ENCODE measurements at regions not wholly inside any gene's neighbourhood (a gene's known extent, or its start where the extent isn't known, plus 50 kb on each side); places are given as distances from the start of the nearest gene placed in this dataset.
A peak's percentile ranks its signal among the peaks of the same experiment; 100 is the strongest.
"Not testable (repeated sequence)": the region's sequence is repeated elsewhere in the genome, so short reads cannot be mapped to it uniquely, and the experiment has no call there.

GRCh38 chrX:114038358-114038757, 545.5 kb upstream of the HTR2C start:
- in situ Hi-C loops (cut with HindIII; ENCODE audit: low pct_unique_long_range_greater_than_20kb, low sequenced_read_pairs), result no loop called here
- no peak for TF ChIP-seq JUND (IDR thresholded peaks at IDR 0.05; ENCODE audit: low read depth)
- no peak for DNase-seq (ENCODE audit: low read depth in 1 of 2, low spot score in 1 of 2)

GRCh38 chrX:114037515-114037914, 546.4 kb upstream of the HTR2C start:
- no peak for TF ChIP-seq JUND (IDR thresholded peaks at IDR 0.05; ENCODE audit: low read depth)
- in situ Hi-C loops (cut with HindIII; ENCODE audit: low pct_unique_long_range_greater_than_20kb, low sequenced_read_pairs), result no loop called here
- DNase-seq (ENCODE audit: low read depth in 1 of 2, low spot score in 1 of 2), result no peak

GRCh38 chrX:114028907-114029662, 554.8 kb upstream of the HTR2C start:
- in situ Hi-C loops (cut with HindIII; ENCODE audit: low pct_unique_long_range_greater_than_20kb, low sequenced_read_pairs), result no loop called here
- TF ChIP-seq JUND (IDR thresholded peaks at IDR 0.05; ENCODE audit: low read depth), result no peak
- no peak for DNase-seq (ENCODE audit: low read depth in 1 of 2, low spot score in 1 of 2)

GRCh38 chrX:114017086-114017485, 566.8 kb upstream of the HTR2C start:
- in situ Hi-C loops (cut with HindIII; ENCODE audit: low pct_unique_long_range_greater_than_20kb, low sequenced_read_pairs), result no loop called here
- DNase-seq (ENCODE audit: low read depth in 1 of 2, low spot score in 1 of 2), result no peak
- TF ChIP-seq JUND (IDR thresholded peaks at IDR 0.05; ENCODE audit: low read depth), result no peak

- in situ Hi-C loops (cut with HindIII; ENCODE audit: low pct_unique_long_range_greater_than_20kb, low sequenced_read_pairs), result no loop called here
- DNase-seq (ENCODE audit: low read depth in 1 of 2, low spot score in 1 of 2), result no peak
- no peak for TF ChIP-seq JUND (IDR thresholded peaks at IDR 0.05; ENCODE audit: low read depth)
These were observed 567.9 kb upstream of the HTR2C start for GRCh38 chrX:114015966-114016365.

GRCh38 chrX:114006664-114007063, 577.2 kb upstream of the HTR2C start:
- no peak for DNase-seq (ENCODE audit: low read depth in 1 of 2, low spot score in 1 of 2)
- in situ Hi-C loops (cut with HindIII; ENCODE audit: low pct_unique_long_range_greater_than_20kb, low sequenced_read_pairs), result no loop called here
- no peak for TF ChIP-seq JUND (IDR thresholded peaks at IDR 0.05; ENCODE audit: low read depth)

GRCh38 chrX:113996781-113997180, 587.1 kb upstream of the HTR2C start:
- TF ChIP-seq JUND (IDR thresholded peaks at IDR 0.05; ENCODE audit: low read depth), result no peak
- in situ Hi-C loops (cut with HindIII; ENCODE audit: low pct_unique_long_range_greater_than_20kb, low sequenced_read_pairs), result no loop called here
- DNase-seq (ENCODE audit: low read depth in 1 of 2, low spot score in 1 of 2), result no peak

GRCh38 chrX:113991720-113992119, 592.2 kb upstream of the HTR2C start:
- in situ Hi-C loops (cut with HindIII; ENCODE audit: low pct_unique_long_range_greater_than_20kb, low sequenced_read_pairs), result not testable (repeated sequence)

GRCh38 chrX:113990669-113991068, 593.2 kb upstream of the HTR2C start:
- DNase-seq (ENCODE audit: low read depth in 1 of 2, low spot score in 1 of 2); in situ Hi-C loops (cut with HindIII; ENCODE audit: low pct_unique_long_range_greater_than_20kb, low sequenced_read_pairs): not testable (repeated sequence)

More at GRCh38 chrX:113991720-113992119, 592.2 kb upstream of the HTR2C start:
- not testable (repeated sequence) for DNase-seq (ENCODE audit: low read depth in 1 of 2, low spot score in 1 of 2)

GRCh38 chrX:113988315-113988935, 595.5 kb upstream of the HTR2C start:
- DNase-seq (ENCODE audit: low read depth in 1 of 2, low spot score in 1 of 2); in situ Hi-C loops (cut with HindIII; ENCODE audit: low pct_unique_long_range_greater_than_20kb, low sequenced_read_pairs): not testable (repeated sequence)

GRCh38 chrX:113986427-113986826, 597.5 kb upstream of the HTR2C start:
- in situ Hi-C loops (cut with HindIII; ENCODE audit: low pct_unique_long_range_greater_than_20kb, low sequenced_read_pairs), result no loop called here
- no peak for DNase-seq (ENCODE audit: low read depth in 1 of 2, low spot score in 1 of 2)
- TF ChIP-seq JUND (IDR thresholded peaks at IDR 0.05; ENCODE audit: low read depth), result no peak

GRCh38 chrX:113982766-113983165, 601.1 kb upstream of the HTR2C start:
- in situ Hi-C loops (cut with HindIII; ENCODE audit: low pct_unique_long_range_greater_than_20kb, low sequenced_read_pairs), result no loop called here
- TF ChIP-seq JUND (IDR thresholded peaks at IDR 0.05; ENCODE audit: low read depth), result no peak
- peak in 1 of 2 experiments; percentile 0 for DNase-seq (ENCODE audit: low read depth in 1 of 2, low spot score in 1 of 2)

- no peak for DNase-seq (ENCODE audit: low read depth in 1 of 2, low spot score in 1 of 2)
- no peak for TF ChIP-seq JUND (IDR thresholded peaks at IDR 0.05; ENCODE audit: low read depth)
- in situ Hi-C loops (cut with HindIII; ENCODE audit: low pct_unique_long_range_greater_than_20kb, low sequenced_read_pairs), result no loop called here
These were observed 602.9 kb upstream of the HTR2C start for GRCh38 chrX:113980953-113981352.

GRCh38 chrX:113977887-113978286, 606.0 kb upstream of the HTR2C start:
- TF ChIP-seq JUND (IDR thresholded peaks at IDR 0.05; ENCODE audit: low read depth), result no peak
- peak in 1 of 2 experiments; percentile 0 for DNase-seq (ENCODE audit: low read depth in 1 of 2, low spot score in 1 of 2)
- in situ Hi-C loops (cut with HindIII; ENCODE audit: low pct_unique_long_range_greater_than_20kb, low sequenced_read_pairs), result no loop called here

All from T47D (cell line).